ENCODE measurements at regions not wholly inside any gene's neighbourhood (a gene's known extent, or its start where the extent isn't known, plus 50 kb on each side); places are given as distances from the start of the nearest gene placed in this dataset.

DNA sequence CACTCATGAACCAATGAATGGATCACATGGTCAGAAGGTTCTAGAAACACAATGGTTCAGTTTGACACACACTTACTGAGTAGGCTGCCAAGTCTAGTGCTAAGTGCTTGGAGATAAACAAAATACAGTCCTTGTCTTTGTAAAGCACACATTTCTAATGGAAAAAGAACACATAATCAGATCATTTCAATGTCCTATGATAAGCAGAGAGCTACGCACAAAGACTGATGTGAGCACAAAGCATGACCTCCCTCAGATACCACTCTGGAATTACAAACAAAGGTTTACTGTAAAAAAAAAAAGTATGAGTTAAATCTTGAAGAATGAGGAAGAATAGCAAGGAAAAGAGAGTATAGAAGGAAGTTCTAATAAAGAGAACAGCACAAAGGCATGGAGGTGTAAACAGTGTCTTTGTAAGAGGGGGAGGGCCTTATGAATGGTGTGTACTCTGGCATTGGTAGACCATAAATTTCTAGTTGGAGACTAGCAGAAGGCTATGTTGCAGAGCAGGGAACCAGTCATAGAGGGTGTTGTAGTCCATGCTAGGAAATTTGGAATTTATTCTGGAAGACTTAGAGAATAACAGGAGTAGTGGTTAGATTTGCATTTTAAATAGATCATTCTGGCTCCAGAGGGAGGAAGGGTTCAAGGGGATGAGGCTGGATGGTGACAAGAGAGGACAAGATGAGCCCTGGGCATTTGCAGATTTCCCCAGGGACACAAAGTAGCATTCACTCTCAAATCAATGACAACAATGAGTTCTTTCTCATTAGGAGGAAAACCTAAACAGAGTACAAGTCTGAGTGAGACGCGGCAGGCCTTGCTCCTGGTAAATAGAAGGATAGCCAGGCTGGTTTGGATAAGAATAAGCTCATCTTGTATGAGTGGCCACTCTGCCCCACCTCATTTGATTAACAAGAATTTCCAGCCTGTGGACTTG is 468.0 kb downstream of the TOX3 start:
- TF ChIP-seq POLR2A (IDR thresholded peaks at IDR 0.05), result no peak
- TF ChIP-seq, protein P1, sequence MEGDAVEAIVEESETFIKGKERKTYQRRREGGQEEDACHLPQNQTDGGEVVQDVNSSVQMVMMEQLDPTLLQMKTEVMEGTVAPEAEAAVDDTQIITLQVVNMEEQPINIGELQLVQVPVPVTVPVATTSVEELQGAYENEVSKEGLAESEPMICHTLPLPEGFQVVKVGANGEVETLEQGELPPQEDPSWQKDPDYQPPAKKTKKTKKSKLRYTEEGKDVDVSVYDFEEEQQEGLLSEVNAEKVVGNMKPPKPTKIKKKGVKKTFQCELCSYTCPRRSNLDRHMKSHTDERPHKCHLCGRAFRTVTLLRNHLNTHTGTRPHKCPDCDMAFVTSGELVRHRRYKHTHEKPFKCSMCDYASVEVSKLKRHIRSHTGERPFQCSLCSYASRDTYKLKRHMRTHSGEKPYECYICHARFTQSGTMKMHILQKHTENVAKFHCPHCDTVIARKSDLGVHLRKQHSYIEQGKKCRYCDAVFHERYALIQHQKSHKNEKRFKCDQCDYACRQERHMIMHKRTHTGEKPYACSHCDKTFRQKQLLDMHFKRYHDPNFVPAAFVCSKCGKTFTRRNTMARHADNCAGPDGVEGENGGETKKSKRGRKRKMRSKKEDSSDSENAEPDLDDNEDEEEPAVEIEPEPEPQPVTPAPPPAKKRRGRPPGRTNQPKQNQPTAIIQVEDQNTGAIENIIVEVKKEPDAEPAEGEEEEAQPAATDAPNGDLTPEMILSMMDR (IDR thresholded peaks at IDR 0.05), result no peak

All from uterus (tissue), 2 donors.